ENCODE measurements at regions not wholly inside any gene's neighbourhood (a gene's known extent, or its start where the extent isn't known, plus 50 kb on each side); places are given as distances from the start of the nearest gene placed in this dataset.

DNA sequence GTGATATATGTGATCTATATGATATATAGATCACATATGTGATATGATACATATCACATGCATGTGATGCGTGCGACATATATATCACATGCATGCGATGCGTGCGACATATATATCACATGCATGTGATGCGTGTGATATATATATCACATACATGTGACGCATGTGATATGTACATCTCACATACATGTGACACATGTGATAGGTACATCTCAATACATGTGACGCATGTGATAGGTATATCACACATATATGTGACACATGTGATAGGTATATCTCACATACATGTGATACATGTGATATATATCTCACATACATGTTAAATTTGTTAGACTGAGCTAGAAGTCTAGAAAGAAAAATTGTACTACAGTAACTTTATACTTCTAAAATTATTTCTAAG lies 1095.9 kb downstream of the EFNA5 start:
- 95% methylated on average over 8 of the region's 8 CpGs for WGBS
- no peak overlapping the region for H3K9ac ChIP-seq (ENCODE audit: low read depth in 1 of 2, low read length in 2 of 2)
- H3K9me3 ChIP-seq (ENCODE audit: control insufficient read depth in 4 of 4, low read length in 3 of 4) = no peaks in the 10 kb centered on the region
- TF ChIP-seq JUND (IDR thresholded peaks at IDR 0.05) (no peak), CTCF (IDR thresholded peaks at IDR 0.05; ENCODE audit: low read depth, low read length, missing input control) (no peak), TAF1 (conservative IDR thresholded peaks at IDR 0.05) (no peak), ATF3 (IDR thresholded peaks at IDR 0.05) (no peak), YY1 (IDR thresholded peaks at IDR 0.05) (no peak), RAD21 (IDR thresholded peaks at IDR 0.05) (no peak), SP1 (IDR thresholded peaks at IDR 0.05) (no peak), FOXA1 (IDR thresholded peaks at IDR 0.05) (no peak), FOXA2 (IDR thresholded peaks at IDR 0.05) (no peak), EGR1 (IDR thresholded peaks at IDR 0.05; ENCODE audit: low read depth in 2 of 2) (no peak)
- TF ChIP-seq, protein P1, sequence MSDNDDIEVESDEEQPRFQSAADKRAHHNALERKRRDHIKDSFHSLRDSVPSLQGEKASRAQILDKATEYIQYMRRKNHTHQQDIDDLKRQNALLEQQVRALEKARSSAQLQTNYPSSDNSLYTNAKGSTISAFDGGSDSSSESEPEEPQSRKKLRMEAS (IDR thresholded peaks at IDR 0.05) = no peak
- H3K27me3 ChIP-seq (ENCODE audit: control insufficient read depth in 4 of 4, insufficient read depth in 4 of 4, low read length in 3 of 4) = peaks cover 0 to 4% (median 0%) of the 10 kb centered on the region in 4 donors
- no peak for DNase-seq (ENCODE audit: low spot score)
- H3K36me3 ChIP-seq (ENCODE audit: control insufficient read depth in 4 of 4, insufficient read depth in 3 of 4, low read depth in 1 of 4, low read length in 3 of 4) = no peaks in the 10 kb centered on the region
- H3K27ac ChIP-seq (ENCODE audit: low read depth in 1 of 2, low read length in 2 of 2) = no peak overlapping the region
- no peaks in the 10 kb centered on the region for H3K4me1 ChIP-seq (ENCODE audit: control insufficient read depth in 4 of 4, insufficient read depth in 4 of 4, low read length in 3 of 4)
- H3K4me3 ChIP-seq (ENCODE audit: low read depth in 1 of 3, low read length in 3 of 3) = no peak overlapping the region

DNA sequence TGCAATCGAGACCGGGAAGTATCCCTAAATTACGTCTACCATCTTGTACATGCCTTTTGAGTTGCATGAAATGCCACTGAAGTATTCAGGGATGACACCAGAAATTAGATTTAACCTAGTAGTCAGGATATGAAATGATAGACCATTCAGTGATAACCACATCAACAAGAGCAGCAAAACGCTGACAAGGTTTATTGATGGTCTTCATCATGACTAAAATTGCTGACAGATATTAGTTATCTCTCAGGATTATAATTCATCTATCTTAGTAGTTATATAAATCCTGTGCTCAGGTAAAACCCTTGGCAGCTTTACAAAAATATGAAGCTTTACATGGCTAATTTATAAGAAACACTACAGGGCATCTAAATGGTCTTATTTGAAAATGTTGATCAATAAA lies 1104.7 kb downstream of the EFNA5 start:
- H3K4me1 ChIP-seq (ENCODE audit: control insufficient read depth in 4 of 4, insufficient read depth in 4 of 4, low read length in 3 of 4) = no peaks in the 10 kb centered on the region
- H3K36me3 ChIP-seq (ENCODE audit: control insufficient read depth in 4 of 4, insufficient read depth in 3 of 4, low read depth in 1 of 4, low read length in 3 of 4) = no peaks in the 10 kb centered on the region
- 84% methylated on average over 4 of the region's 4 CpGs for WGBS
- no peak for TF ChIP-seq REST (IDR thresholded peaks at IDR 0.05)
- no peak for TF ChIP-seq RAD21 (IDR thresholded peaks at IDR 0.05)
- TF ChIP-seq RXRA (IDR thresholded peaks at IDR 0.05) = no peak
- TF ChIP-seq TAF1 (conservative IDR thresholded peaks at IDR 0.05) = no peak
- no peak for TF ChIP-seq HNF4A (conservative IDR thresholded peaks at IDR 0.05)
- TF ChIP-seq FOXA2 (IDR thresholded peaks at IDR 0.05) = no peak
- TF ChIP-seq, protein P2, sequence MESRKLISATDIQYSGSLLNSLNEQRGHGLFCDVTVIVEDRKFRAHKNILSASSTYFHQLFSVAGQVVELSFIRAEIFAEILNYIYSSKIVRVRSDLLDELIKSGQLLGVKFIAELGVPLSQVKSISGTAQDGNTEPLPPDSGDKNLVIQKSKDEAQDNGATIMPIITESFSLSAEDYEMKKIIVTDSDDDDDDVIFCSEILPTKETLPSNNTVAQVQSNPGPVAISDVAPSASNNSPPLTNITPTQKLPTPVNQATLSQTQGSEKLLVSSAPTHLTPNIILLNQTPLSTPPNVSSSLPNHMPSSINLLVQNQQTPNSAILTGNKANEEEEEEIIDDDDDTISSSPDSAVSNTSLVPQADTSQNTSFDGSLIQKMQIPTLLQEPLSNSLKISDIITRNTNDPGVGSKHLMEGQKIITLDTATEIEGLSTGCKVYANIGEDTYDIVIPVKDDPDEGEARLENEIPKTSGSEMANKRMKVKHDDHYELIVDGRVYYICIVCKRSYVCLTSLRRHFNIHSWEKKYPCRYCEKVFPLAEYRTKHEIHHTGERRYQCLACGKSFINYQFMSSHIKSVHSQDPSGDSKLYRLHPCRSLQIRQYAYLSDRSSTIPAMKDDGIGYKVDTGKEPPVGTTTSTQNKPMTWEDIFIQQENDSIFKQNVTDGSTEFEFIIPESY (IDR thresholded peaks at IDR 0.05) = no peak
- TF ChIP-seq CTCF (IDR thresholded peaks at IDR 0.05; ENCODE audit: low read depth, low read length, missing input control) = no peak
- no peak for TF ChIP-seq FOXA1 (IDR thresholded peaks at IDR 0.05)
- no peak for TF ChIP-seq YY1 (IDR thresholded peaks at IDR 0.05)
- TF ChIP-seq ATF3 (IDR thresholded peaks at IDR 0.05) = no peak
- H3K27ac ChIP-seq (ENCODE audit: low read depth in 1 of 2, low read length in 2 of 2) = no peak overlapping the region
- H3K27me3 ChIP-seq (ENCODE audit: control insufficient read depth in 4 of 4, insufficient read depth in 4 of 4, low read length in 3 of 4) = no peaks in the 10 kb centered on the region
- no peak overlapping the region for H3K9ac ChIP-seq (ENCODE audit: low read depth in 1 of 2, low read length in 2 of 2)
- no peak for DNase-seq (ENCODE audit: low spot score)
- H3K4me3 ChIP-seq (ENCODE audit: low read depth in 1 of 3, low read length in 3 of 3) = no peak overlapping the region
- H3K9me3 ChIP-seq (ENCODE audit: control insufficient read depth in 4 of 4, low read length in 3 of 4) = no peaks in the 10 kb centered on the region

Data from liver (tissue), 8 donors.